CD4-positive, alpha-beta T cell (primary cell): ENCODE measurements at regions not wholly inside any gene's neighbourhood (a gene's known extent, or its start where the extent isn't known, plus 50 kb on each side); places are given as distances from the start of the nearest gene placed in this dataset.

Source experiments
- ATAC-seq: fragments of 200-7000 bp; cut with Tn5 transposase; one replicate; pipeline ENCODE4 v1.10.0; 2022; ENCODE audit warnings: mild to moderate bottlenecking; ENCODE audit not compliant: poor library complexity
- CTCF ChIA-PET: fragments of 350-600 bp; sonication (Branson Sonifier 250); formaldehyde crosslinking; loops from one replicate; lab custom pipeline; 2021; ENCODE audit warnings: antibody characterized with exemption, inconsistent platforms; lab: Charles Lee
- POLR2A ChIA-PET: fragments of 350-600 bp; sonication (Branson Sonifier 250); formaldehyde crosslinking; loops from one replicate; lab custom pipeline; 2021; ENCODE audit warnings: antibody characterized with exemption, inconsistent platforms; lab: Charles Lee
- DNase-seq, 14 experiments: peaks; one replicate each; pipeline ENCODE4 v3.0.0-alpha.2; 2013 to 2020; ENCODE audit warnings: mixed read lengths in 2 of 14
- H3K27ac ChIP-seq, 2 donors: one replicate each; pipeline versions ENCODE4 v1.5.1 to v1.7.0; 2013; ENCODE audit warnings: low read length in 2 of 2, low read depth in 1 of 2, mild to moderate bottlenecking in 1 of 2
- H3K27me3 ChIP-seq, 2 experiments: 1 replicate in 1 of 2; 2 replicates in 1 of 2; pipeline versions ENCODE4 v1.6.1 to v1.7.0; 2013; ENCODE audit warnings: low read length in 2 of 2, control low read depth in 1 of 2, mild to moderate bottlenecking in 1 of 2, moderate library complexity in 1 of 2; ENCODE audit not compliant: insufficient read depth in 2 of 2, control insufficient read depth in 1 of 2
- H3K36me3 ChIP-seq: one replicate; pipeline ENCODE4 v1.6.1; 2013; ENCODE audit warnings: low read length, control low read depth; ENCODE audit not compliant: insufficient read depth
- H3K4me1 ChIP-seq: one replicate; pipeline ENCODE4 v1.6.1; 2013; ENCODE audit warnings: low read length, control low read depth; ENCODE audit not compliant: insufficient read depth
- H3K4me3 ChIP-seq: one replicate; pipeline ENCODE4 v1.5.1; 2013; ENCODE audit warnings: mild to moderate bottlenecking, low read length, moderate library complexity
- H3K9me3 ChIP-seq, 2 experiments: 1 replicate in 1 of 2; 2 replicates in 1 of 2; pipeline versions ENCODE4 v1.6.1 to v1.7.0; 2013; ENCODE audit warnings: low read length in 2 of 2, mild to moderate bottlenecking in 2 of 2, control low read depth in 1 of 2, moderate library complexity in 1 of 2; ENCODE audit not compliant: control insufficient read depth in 1 of 2, insufficient read depth in 1 of 2
- H3K27ac Mint-ChIP-seq: one replicate; pipeline ENCODE4 v1.8.0; 2020; ENCODE audit warnings: mixed read lengths
- H3K27me3 Mint-ChIP-seq: one replicate; pipeline ENCODE4 v1.8.0; 2021; ENCODE audit warnings: mixed read lengths
- H3K36me3 Mint-ChIP-seq: one replicate; pipeline ENCODE4 v1.8.0; 2021; ENCODE audit warnings: low read depth, mixed read lengths
- H3K4me1 Mint-ChIP-seq: one replicate; pipeline ENCODE4 v1.8.0; 2021; ENCODE audit warnings: low read depth, mixed read lengths
- H3K4me3 Mint-ChIP-seq: one replicate; pipeline ENCODE4 v1.8.0; 2020; ENCODE audit warnings: mild to moderate bottlenecking, mixed read lengths
- H3K9me3 Mint-ChIP-seq: one replicate; pipeline ENCODE4 v1.8.0; 2020; ENCODE audit warnings: mixed read lengths
- intact Hi-C, 2 experiments: fragments of 100-400 bp; cut with DNase I in 1 of 2; cut with micrococcal nuclease in 1 of 2; formaldehyde crosslinking; loops; one replicate each; pipeline versions ENCODE4 v1.15.1 to v1.9.0; 2023 to 2025; cut with DNase I, micrococcal nuclease
- TF ChIP-seq, protein P1 (sequence below): fragments of 200-600 bp; IDR thresholded peaks from one replicate; pipeline ENCODE4 v1.8.0; 2022; ENCODE audit warnings: antibody characterized with exemption, mild to moderate bottlenecking

DNA sequence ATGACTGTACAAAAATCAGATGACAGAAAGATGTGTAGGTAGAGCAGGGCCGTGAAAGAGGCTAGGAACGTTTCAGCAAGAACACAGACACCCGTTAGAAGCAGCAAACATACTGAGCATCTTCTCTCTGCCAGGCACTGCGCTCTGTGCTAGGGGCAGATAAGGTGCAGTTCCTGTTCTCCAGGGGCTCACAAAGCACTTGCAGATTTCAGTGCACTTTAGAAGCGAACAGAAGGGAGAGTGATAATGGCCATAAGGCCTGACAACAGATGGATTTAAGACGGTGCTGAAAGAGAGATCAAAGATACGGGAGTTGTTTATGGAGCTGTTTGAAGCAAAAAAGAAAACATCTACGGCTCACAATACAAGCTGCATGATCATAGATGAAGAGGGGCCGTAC lies 200.3 kb upstream of the FOXD3 start:
- no peak for ATAC-seq

DNA sequence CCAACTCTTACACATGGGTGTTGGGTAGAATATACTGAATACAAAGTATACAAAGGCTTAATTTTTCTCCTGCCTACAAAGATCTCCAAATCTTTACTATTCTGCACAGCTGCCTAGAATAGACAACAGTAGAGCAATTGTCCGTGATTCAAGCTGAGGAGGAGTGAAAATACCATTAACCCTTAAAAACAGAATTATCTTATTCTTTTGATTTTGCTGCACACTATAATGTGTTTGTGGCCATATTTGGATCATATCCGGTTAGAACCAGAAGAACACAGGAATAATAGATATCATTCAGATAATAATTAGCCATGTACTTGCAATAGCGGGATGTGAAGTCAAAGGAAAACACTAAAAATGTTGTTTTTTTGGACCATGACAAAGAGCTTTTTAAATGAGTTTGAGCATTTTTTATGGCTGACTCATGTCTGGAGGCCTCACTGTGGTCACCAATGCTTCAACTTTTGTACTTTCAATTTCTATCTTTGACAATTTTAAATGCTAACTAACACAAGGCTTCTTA lies 197.6 kb upstream of the FOXD3 start:
- no peaks in the 10 kb centered on the region for H3K36me3 Mint-ChIP-seq
- H3K4me3 Mint-ChIP-seq, result no peak overlapping the region
- Histone ChIP-seq H3K4me1 (no peaks in the 10 kb centered on the region), H3K27ac (no peak overlapping the region), H3K9me3 (no peaks in the 10 kb centered on the region), H3K27me3 (no peaks in the 10 kb centered on the region), H3K36me3 (no peaks in the 10 kb centered on the region), H3K4me3 (no peak overlapping the region)
- no peak for ATAC-seq
- H3K4me1 Mint-ChIP-seq, result no peaks in the 10 kb centered on the region
- CTCF ChIA-PET, result no interaction called here
- H3K27ac Mint-ChIP-seq, result no peak overlapping the region
- intact Hi-C loops, result no loop called here
- H3K9me3 Mint-ChIP-seq, result no peaks in the 10 kb centered on the region
- TF ChIP-seq, protein P1, sequence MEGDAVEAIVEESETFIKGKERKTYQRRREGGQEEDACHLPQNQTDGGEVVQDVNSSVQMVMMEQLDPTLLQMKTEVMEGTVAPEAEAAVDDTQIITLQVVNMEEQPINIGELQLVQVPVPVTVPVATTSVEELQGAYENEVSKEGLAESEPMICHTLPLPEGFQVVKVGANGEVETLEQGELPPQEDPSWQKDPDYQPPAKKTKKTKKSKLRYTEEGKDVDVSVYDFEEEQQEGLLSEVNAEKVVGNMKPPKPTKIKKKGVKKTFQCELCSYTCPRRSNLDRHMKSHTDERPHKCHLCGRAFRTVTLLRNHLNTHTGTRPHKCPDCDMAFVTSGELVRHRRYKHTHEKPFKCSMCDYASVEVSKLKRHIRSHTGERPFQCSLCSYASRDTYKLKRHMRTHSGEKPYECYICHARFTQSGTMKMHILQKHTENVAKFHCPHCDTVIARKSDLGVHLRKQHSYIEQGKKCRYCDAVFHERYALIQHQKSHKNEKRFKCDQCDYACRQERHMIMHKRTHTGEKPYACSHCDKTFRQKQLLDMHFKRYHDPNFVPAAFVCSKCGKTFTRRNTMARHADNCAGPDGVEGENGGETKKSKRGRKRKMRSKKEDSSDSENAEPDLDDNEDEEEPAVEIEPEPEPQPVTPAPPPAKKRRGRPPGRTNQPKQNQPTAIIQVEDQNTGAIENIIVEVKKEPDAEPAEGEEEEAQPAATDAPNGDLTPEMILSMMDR, result no peak
- DNase-seq, result no peak
- H3K27me3 Mint-ChIP-seq, result peaks cover 10% of the 10 kb centered on the region
- POLR2A ChIA-PET, result no interaction called here

More for the DNA sequence above, 200.3 kb upstream of the FOXD3 start:
- no peak overlapping the region for H3K4me3 ChIP-seq
- CTCF ChIA-PET, result no interaction called here
- DNase-seq, result no peak
- Mint-ChIP-seq H3K27ac (no peak overlapping the region), H3K4me3 (no peak overlapping the region), H3K27me3 (peaks cover 18% of the 10 kb centered on the region), H3K9me3 (no peaks in the 10 kb centered on the region), H3K4me1 (no peaks in the 10 kb centered on the region), H3K36me3 (no peaks in the 10 kb centered on the region)
- no peak overlapping the region for H3K27ac ChIP-seq
- no peaks in the 10 kb centered on the region for H3K36me3 ChIP-seq
- H3K9me3 ChIP-seq, result no peaks in the 10 kb centered on the region
- H3K27me3 ChIP-seq, result no peaks in the 10 kb centered on the region
- intact Hi-C loops, result no loop called here
- TF ChIP-seq, protein P1, result no peak
- no peaks in the 10 kb centered on the region for H3K4me1 ChIP-seq
- POLR2A ChIA-PET, result no interaction called here

DNA sequence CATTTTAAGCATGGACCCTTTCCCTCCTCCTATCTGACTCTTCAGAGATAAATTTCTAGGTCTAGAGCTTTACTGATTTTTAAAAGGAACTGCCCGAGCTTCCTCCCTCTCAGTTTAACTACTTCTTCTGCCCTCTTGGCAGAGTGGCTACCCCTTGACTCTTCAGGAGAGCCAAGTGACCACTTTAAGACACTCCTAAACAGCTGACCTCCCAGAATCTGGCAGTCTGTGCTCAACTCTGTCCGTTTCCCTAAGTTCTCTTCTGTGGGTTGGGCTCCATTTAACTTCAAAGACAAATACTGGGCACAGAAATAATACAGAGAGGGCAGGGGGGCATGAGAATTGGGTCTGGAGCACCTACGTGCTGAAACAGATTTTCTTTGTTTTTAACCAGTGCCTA lies 196.3 kb upstream of the FOXD3 start:
- no peak for ATAC-seq
- Histone ChIP-seq H3K4me3 (no peak overlapping the region), H3K9me3 (no peaks in the 10 kb centered on the region), H3K4me1 (no peaks in the 10 kb centered on the region), H3K36me3 (no peaks in the 10 kb centered on the region), H3K27ac (no peak overlapping the region), H3K27me3 (no peaks in the 10 kb centered on the region)
- TF ChIP-seq, protein P1, result no peak
- no peaks in the 10 kb centered on the region for H3K36me3 Mint-ChIP-seq
- no peak for DNase-seq
- H3K9me3 Mint-ChIP-seq, result no peaks in the 10 kb centered on the region
- H3K27ac Mint-ChIP-seq, result no peak overlapping the region
- ChIA-PET POLR2A (no interaction called here), CTCF (no interaction called here)
- no peaks in the 10 kb centered on the region for H3K4me1 Mint-ChIP-seq
- no peak overlapping the region for H3K4me3 Mint-ChIP-seq
- intact Hi-C loops, result no loop called here
- H3K27me3 Mint-ChIP-seq, result peaks cover 10% of the 10 kb centered on the region
